ENCODE measurements at regions not wholly inside any gene's neighbourhood (a gene's known extent, or its start where the extent isn't known, plus 50 kb on each side); places are given as distances from the start of the nearest gene placed in this dataset.

GRCh38 chr6:170209354-170210025, 81.4 kb downstream of the DLL1 start:
- no peak for TF ChIP-seq CTCF (IDR thresholded peaks at IDR 0.05)
- no peak for TF ChIP-seq POLR2A (IDR thresholded peaks at IDR 0.05)
